Adrenal gland (tissue), 9 donors: ENCODE measurements at regions not wholly inside any gene's neighbourhood (a gene's known extent, or its start where the extent isn't known, plus 50 kb on each side); places are given as distances from the start of the nearest gene placed in this dataset.

ENCODE experiments used
- DNase-seq, 7 donors: peaks; one replicate each; pipeline ENCODE4 v3.0.0-alpha.2; 2019 to 2020
- H3K27ac ChIP-seq, 5 donors: fragments of 200-600 bp; sonication (generic) in 4 of 5; 1 replicate in 3 of 5; 2 replicates in 2 of 5; pipeline versions ENCODE4 v1.5.1 to v1.8.0; 2016 to 2020; ENCODE audit warnings: mild to moderate bottlenecking in 1 of 5
- H3K27me3 ChIP-seq: fragments of 200-600 bp; 2 replicates; pipeline ENCODE4 v1.8.0; 2021
- H3K36me3 ChIP-seq, 2 donors: fragments of 200-600 bp; replicated peaks in 1 of 2; 1 replicate in 1 of 2; 2 replicates in 1 of 2; pipeline versions ENCODE4 v1.5.1 to v1.8.0; 2018 to 2022
- H3K4me1 ChIP-seq, 2 donors: fragments of 200-600 bp; replicated peaks in 1 of 2; 1 replicate in 1 of 2; 2 replicates in 1 of 2; pipeline versions ENCODE4 v1.5.1 to v1.8.0; 2018 to 2021
- H3K4me3 ChIP-seq, 4 donors: fragments of 200-600 bp; sonication (generic) in 3 of 4; one replicate each; pipeline ENCODE4 v1.5.1; 2016 to 2018
- H3K9me3 ChIP-seq, 3 donors: fragments of 200-600 bp; sonication (generic) in 1 of 3; replicated peaks in 1 of 3; 1 replicate in 2 of 3; 2 replicates in 1 of 3; pipeline versions ENCODE4 v1.5.1 to v1.8.0; 2016 to 2021
- POLR2A ChIP-seq, 2 donors: fragments of 450-650 bp; IDR thresholded peaks; one replicate each; pipeline ENCODE4 v1.6.1; 2017; ENCODE audit warnings: antibody characterized with exemption in 2 of 2, mild to moderate bottlenecking in 2 of 2, moderate library complexity in 1 of 2
- WGBS, 4 donors: extraction: QIAGEN DNeasy Blood & Tissue Kit in 2 of 4; methylation state at CpG; one replicate each; pipeline versions ENCODE4 v1.1.5 to v1.1.7; 2013 to 2017; 5-methylcytosine and 5-hydroxymethylcytosine counted together
- intact Hi-C, 2 donors: fragments of 100-400 bp; cut with DNase I; formaldehyde crosslinking; loops; one replicate each; pipeline versions ENCODE4 v1.14.1 to v1.15.0; 2022 to 2023
- TF ChIP-seq, protein P1 (sequence below), 6 experiments: fragments of 450-650 bp in 4 of 6; fragments of 200-600 bp in 2 of 6; sonication (generic) in 1 of 6; IDR thresholded peaks; 1 replicate in 5 of 6; 2 replicates in 1 of 6; pipeline versions ENCODE4 v1.5.1 to v1.8.0; 2016 to 2021; ENCODE audit warnings: antibody characterized with exemption in 6 of 6, mild to moderate bottlenecking in 2 of 6, moderate library complexity in 1 of 6
- donor health status: healthy with polysubstance abuse.
- donor health status: Bipolar disorder and iron deficiency.
- donor health status: DM: yes; HTN: yes; CAD: no.
- donor health status: DM: no; HTN: no; CAD: no.
- donor health status: DM: no; HTN: no; CAD: no.

DNA sequence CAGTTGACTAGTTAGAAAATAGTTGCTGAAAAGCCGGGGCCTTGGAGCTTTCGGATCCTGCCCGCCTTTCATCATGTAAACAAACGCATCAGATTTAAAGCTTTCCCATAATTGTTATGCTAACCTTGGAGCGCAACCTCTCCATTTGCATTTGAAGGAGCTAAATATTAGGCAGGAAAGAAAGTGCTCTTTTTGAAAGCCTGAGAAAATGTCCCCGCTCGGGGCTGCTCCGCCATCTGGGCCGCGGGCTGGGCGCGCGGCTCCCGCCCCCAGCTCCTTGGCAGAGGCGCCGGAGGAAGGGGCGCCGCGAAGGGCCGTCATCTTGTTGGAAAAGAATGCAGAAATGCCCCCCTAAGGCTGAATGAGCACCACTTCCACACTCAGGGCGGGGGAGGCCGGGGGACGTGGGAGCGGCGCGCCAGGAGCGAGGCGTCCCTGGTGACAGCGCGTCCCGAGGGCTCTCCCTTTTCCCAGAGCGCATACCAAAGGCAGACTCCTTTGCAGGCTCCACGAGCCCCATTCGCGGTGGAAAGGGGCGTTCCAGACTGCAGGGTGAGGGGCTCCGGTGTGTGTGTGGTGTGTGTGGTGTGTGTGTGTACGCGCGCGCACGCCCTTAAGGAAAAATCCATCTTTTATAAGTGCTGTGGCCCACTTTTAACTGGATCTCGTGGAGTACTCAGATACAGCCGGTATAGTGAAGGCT lies 145.6 kb upstream of the ID4 start:
- intact Hi-C loops = no loop called here
- WGBS, 4 donors = 2 to 5% (median 4%) methylated on average over 27 to 44 of the region's 44 CpGs
- no peaks in the 10 kb centered on the region for H3K9me3 ChIP-seq
- H3K4me3 ChIP-seq = no peak overlapping the region
- TF ChIP-seq, protein P1, sequence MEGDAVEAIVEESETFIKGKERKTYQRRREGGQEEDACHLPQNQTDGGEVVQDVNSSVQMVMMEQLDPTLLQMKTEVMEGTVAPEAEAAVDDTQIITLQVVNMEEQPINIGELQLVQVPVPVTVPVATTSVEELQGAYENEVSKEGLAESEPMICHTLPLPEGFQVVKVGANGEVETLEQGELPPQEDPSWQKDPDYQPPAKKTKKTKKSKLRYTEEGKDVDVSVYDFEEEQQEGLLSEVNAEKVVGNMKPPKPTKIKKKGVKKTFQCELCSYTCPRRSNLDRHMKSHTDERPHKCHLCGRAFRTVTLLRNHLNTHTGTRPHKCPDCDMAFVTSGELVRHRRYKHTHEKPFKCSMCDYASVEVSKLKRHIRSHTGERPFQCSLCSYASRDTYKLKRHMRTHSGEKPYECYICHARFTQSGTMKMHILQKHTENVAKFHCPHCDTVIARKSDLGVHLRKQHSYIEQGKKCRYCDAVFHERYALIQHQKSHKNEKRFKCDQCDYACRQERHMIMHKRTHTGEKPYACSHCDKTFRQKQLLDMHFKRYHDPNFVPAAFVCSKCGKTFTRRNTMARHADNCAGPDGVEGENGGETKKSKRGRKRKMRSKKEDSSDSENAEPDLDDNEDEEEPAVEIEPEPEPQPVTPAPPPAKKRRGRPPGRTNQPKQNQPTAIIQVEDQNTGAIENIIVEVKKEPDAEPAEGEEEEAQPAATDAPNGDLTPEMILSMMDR (IDR thresholded peaks at IDR 0.05) = no peak
- TF ChIP-seq POLR2A (IDR thresholded peaks at IDR 0.05) = no peak
- no peaks in the 10 kb centered on the region for H3K36me3 ChIP-seq
- no peaks in the 10 kb centered on the region for H3K4me1 ChIP-seq
- H3K27me3 ChIP-seq = peaks cover 4% of the 10 kb centered on the region
- no peak overlapping the region for H3K27ac ChIP-seq
- DNase-seq = no peak

DNA sequence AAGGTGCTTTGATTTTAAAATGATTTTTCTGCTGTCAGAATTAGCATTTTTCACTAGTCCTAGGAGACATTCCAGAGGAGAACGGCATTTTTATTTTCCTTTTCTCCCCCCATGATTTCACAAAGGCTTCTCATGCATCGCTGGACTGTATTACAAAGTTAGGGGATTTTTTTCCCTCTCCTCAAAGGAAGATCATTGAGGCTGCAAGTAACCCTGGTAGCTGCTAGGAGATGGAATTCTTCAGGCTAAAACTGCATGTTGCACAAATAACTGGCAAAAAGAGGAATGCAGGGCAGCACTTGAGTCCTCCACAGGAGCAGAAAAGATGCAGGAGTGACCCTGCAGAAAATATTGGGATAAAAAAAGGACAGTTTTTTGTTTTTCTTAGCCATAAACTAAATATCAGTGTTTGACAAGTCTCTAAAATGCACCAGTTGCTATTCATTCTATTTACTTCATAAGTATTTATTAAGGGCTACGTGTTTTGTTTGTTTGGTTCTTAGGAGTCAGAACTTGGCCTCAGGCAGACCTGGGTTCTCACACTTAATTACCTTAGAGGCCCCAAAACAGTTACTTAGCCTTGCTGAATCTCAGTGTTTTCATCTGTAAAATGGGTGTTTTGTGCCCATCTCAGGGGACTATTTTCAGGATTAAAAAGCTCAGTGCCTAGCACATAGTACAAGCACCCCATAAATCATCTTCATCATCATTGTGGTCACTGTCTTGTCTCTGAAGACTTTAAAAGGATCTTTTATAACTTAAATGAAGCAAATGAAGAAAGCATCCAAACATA lies 144.5 kb upstream of the ID4 start:
- peaks cover 4% of the 10 kb centered on the region for H3K27me3 ChIP-seq
- no peak for DNase-seq
- H3K4me1 ChIP-seq = no peaks in the 10 kb centered on the region
- no peak for TF ChIP-seq POLR2A (IDR thresholded peaks at IDR 0.05)
- TF ChIP-seq, protein P1 (IDR thresholded peaks at IDR 0.05) = no peak
- intact Hi-C loops = no loop called here
- WGBS, 4 donors = 42 to 56% (median 46%) methylated on average over 3 of the region's 3 CpGs
- H3K9me3 ChIP-seq = no peaks in the 10 kb centered on the region
- no peaks in the 10 kb centered on the region for H3K36me3 ChIP-seq
- no peak overlapping the region for H3K4me3 ChIP-seq
- no peak overlapping the region for H3K27ac ChIP-seq

DNA sequence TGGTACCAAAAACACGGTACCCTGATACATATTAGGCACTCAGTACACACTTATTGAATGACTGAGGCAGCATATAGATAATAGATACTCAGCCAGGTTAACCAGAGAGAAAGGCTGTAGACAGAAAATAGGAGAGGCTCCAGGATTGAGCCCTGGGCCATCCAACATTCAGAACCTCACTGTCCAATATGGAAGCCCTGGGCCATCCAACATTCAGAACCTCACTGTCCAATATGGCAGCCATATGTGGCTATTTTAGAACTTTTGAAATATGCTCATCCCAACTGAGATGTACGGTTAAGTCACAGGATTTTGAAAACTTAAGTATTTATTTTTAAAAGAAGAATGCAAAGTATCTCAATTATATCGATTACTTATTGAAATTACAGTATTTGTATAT lies 142.5 kb upstream of the ID4 start:
- H3K27ac ChIP-seq = no peak overlapping the region
- TF ChIP-seq POLR2A (IDR thresholded peaks at IDR 0.05) = no peak
- TF ChIP-seq, protein P1 (IDR thresholded peaks at IDR 0.05) = no peak
- WGBS, 4 donors = 79 to 85% (median 83%) methylated on average over 3 of the region's 3 CpGs
- intact Hi-C loops = no loop called here
- H3K4me3 ChIP-seq = no peak overlapping the region
- no peaks in the 10 kb centered on the region for H3K9me3 ChIP-seq
- H3K36me3 ChIP-seq = no peaks in the 10 kb centered on the region
- no peak for DNase-seq
- peaks cover 4% of the 10 kb centered on the region for H3K27me3 ChIP-seq
- no peaks in the 10 kb centered on the region for H3K4me1 ChIP-seq

DNA sequence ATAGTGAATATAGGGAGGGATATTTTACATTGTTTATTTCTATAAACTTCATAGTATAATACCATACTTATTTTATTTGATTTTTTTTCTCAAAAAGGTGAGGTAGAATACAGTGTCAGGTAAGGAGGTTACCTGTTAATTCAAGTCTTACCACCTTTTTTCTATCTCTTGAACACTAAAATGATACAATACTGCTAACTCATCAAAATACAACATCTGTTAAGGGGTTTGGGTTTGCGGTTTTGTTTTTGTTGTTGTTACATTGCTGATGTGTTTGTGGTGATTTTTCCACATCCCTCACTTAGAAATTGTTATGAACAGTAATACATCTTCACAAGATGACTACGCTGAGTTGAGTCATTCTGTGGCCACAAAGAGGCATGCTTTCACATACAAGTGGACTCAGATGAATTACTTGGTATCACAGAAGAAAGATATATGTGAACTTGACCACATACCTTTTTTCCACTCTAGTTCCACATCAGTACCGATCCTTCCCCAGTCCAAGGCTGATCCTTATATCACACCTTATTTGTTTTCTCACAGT lies 139.4 kb upstream of the ID4 start:
- Histone ChIP-seq H3K36me3 (no peaks in the 10 kb centered on the region), H3K4me1 (no peaks in the 10 kb centered on the region), H3K9me3 (no peaks in the 10 kb centered on the region), H3K4me3 (no peak overlapping the region), H3K27me3 (no peaks in the 10 kb centered on the region), H3K27ac (no peak overlapping the region)
- 47 to 79% (median 53%) methylated on average over 3 of the region's 3 CpGs for WGBS, 4 donors
- no peak for DNase-seq
- intact Hi-C loops = no loop called here
- TF ChIP-seq, protein P1 (IDR thresholded peaks at IDR 0.05) = no peak
- TF ChIP-seq POLR2A (IDR thresholded peaks at IDR 0.05) = no peak
